A673 (cell line): ENCODE measurements at regions not wholly inside any gene's neighbourhood (a gene's known extent, or its start where the extent isn't known, plus 50 kb on each side); places are given as distances from the start of the nearest gene placed in this dataset.

Experiments used
- BruUV-seq: library from RNA; stranded (reverse); fragments of 400-500 nt; replicated peaks from 2 replicates; lab custom pipeline; 2021; lab: Mats Ljungman, UMichigan
- CTCF ChIA-PET: fragments of 300-600 bp; sonication (Branson Sonifier 250); formaldehyde crosslinking; loops from one replicate; lab custom pipeline; 2022; ENCODE audit warnings: antibody characterized with exemption; lab: Charles Lee
- POLR2A ChIA-PET: fragments of 300-600 bp; sonication (Branson Sonifier 250); formaldehyde crosslinking; loops from one replicate; lab custom pipeline; 2022; ENCODE audit warnings: antibody characterized with exemption; ENCODE audit not compliant: low non-redundant PET; lab: Charles Lee
- DNase-seq: peaks from one replicate; pipeline ENCODE4 v3.0.0-alpha.2; 2015; ENCODE audit warnings: low spot score
- H3K27ac ChIP-seq: fragments of 200-600 bp; sonication (generic); 2 replicates; pipeline ENCODE4 v1.5.1; 2016; ENCODE audit warnings: mixed run types, low read depth, mild to moderate bottlenecking, mixed read lengths, antibody characterized with exemption, low read length; ENCODE audit not compliant: poor library complexity, severe bottlenecking
- H3K27me3 ChIP-seq: fragments of 200-600 bp; sonication (generic); replicated peaks from 2 replicates; pipeline ENCODE4 v1.6.1; 2017; ENCODE audit warnings: mixed run types, low read depth, mild to moderate bottlenecking, mixed read lengths, antibody characterized with exemption, low read length; ENCODE audit not compliant: insufficient read depth, poor library complexity
- H3K36me3 ChIP-seq: fragments of 200-600 bp; sonication (generic); 2 replicates; pipeline ENCODE4 v1.6.1; 2016; ENCODE audit warnings: mixed run types, mild to moderate bottlenecking, mixed read lengths, antibody characterized with exemption, low read length; ENCODE audit not compliant: insufficient read depth, poor library complexity, severe bottlenecking
- H3K4me1 ChIP-seq: fragments of 200-600 bp; sonication (generic); 2 replicates; pipeline ENCODE4 v1.6.1; 2017; ENCODE audit warnings: mixed run types, mild to moderate bottlenecking, mixed read lengths, antibody characterized with exemption, low read length; ENCODE audit not compliant: insufficient read depth, poor library complexity, severe bottlenecking
- H3K4me3 ChIP-seq: fragments of 200-600 bp; sonication (generic); 2 replicates; pipeline ENCODE4 v1.5.1; 2016; ENCODE audit warnings: low read depth, mixed run types, mild to moderate bottlenecking, mixed read lengths, low read length; ENCODE audit not compliant: poor library complexity, severe bottlenecking
- H3K9me3 ChIP-seq: fragments of 200-600 bp; sonication (generic); 2 replicates; pipeline ENCODE4 v1.6.1; 2016; ENCODE audit warnings: mixed run types, low read depth, mild to moderate bottlenecking, mixed read lengths, antibody characterized with exemption, low read length; ENCODE audit not compliant: poor library complexity, severe bottlenecking
- EZH2 ChIP-seq: fragments of 200-600 bp; sonication (generic); IDR thresholded peaks from 2 replicates; pipeline ENCODE4 v1.6.1; 2017; ENCODE audit warnings: borderline replicate concordance, low read depth, mild to moderate bottlenecking, mixed read lengths, antibody characterized with exemption, low read length; ENCODE audit not compliant: poor library complexity, severe bottlenecking
- intact Hi-C: fragments of 100-400 bp; cut with micrococcal nuclease; formaldehyde crosslinking; loops from one replicate; pipeline ENCODE4 v1.10.0; 2022; ENCODE audit not compliant: unreplicated experiment
- TF ChIP-seq, protein P1 (sequence below): fragments of 300-800, 200-600 bp; sonication (generic); conservative IDR thresholded peaks from 2 replicates; pipeline ENCODE4 v1.5.1; 2017; ENCODE audit warnings: low read depth, mild to moderate bottlenecking, antibody characterized with exemption, low read length, moderate library complexity, mixed read lengths

DNA sequence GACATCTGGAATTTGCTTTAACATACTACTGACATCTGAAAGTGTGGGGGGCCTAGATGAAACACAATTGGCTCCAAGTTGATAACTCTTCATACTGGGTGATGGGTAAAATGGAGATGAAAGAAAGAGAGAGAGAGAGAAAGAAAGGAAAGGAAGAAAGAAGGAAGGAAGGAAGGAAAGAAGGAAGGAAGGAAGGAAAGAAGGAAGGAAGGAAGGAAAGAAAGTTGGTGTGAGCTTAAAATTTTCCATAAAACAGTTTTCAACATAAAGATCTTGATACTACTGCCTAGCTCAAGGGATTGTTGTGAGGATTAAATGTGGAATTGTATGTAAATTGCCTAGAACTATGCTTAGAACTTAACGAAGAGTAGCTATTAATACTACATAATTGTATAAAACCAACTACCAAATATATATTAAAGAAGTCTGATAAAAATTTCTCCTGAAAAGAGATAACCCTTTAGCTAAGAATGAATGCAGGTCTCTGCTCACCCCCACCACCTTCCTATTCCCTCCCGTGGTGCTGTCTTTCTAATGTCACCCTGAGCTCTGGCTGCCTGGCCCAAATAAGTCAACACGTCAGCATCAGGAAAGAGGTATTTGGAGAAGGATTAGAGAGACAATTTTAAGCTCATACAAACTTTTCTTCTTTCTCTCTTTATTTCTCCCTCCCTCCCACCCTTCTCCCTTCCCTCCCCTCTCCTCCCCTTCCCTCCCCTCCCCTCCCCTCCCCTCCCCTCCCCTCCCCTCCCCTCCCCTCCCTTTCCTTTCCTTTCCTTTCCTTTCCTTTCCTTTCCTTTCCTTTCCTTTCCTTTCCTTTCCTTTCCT lies 89.3 kb upstream of the SGIP1 start:
- Histone ChIP-seq H3K4me3 (no peak overlapping the region), H3K4me1 (peaks cover 12% of the 10 kb centered on the region), H3K36me3 (no peaks in the 10 kb centered on the region), H3K27me3 (no peaks in the 10 kb centered on the region), H3K27ac (no peak overlapping the region), H3K9me3 (no peaks in the 10 kb centered on the region)
- no peak for TF ChIP-seq EZH2
- TF ChIP-seq, protein P1, sequence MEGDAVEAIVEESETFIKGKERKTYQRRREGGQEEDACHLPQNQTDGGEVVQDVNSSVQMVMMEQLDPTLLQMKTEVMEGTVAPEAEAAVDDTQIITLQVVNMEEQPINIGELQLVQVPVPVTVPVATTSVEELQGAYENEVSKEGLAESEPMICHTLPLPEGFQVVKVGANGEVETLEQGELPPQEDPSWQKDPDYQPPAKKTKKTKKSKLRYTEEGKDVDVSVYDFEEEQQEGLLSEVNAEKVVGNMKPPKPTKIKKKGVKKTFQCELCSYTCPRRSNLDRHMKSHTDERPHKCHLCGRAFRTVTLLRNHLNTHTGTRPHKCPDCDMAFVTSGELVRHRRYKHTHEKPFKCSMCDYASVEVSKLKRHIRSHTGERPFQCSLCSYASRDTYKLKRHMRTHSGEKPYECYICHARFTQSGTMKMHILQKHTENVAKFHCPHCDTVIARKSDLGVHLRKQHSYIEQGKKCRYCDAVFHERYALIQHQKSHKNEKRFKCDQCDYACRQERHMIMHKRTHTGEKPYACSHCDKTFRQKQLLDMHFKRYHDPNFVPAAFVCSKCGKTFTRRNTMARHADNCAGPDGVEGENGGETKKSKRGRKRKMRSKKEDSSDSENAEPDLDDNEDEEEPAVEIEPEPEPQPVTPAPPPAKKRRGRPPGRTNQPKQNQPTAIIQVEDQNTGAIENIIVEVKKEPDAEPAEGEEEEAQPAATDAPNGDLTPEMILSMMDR = no peak
- CTCF ChIA-PET = interaction anchor here (0.7 to 2.9 kb wide), 2 partner anchors 193 to 202 kb away, joined by 3 to 12 read pairs; no protein-coding TSS in a partner anchor
- DNase-seq = no peak
- intact Hi-C loops = loop anchor here (5.0 to 10.0 kb wide), 2 partner anchors 110 to 752 kb away; no protein-coding TSS in a partner anchor
- POLR2A ChIA-PET = no interaction called here
- no TSS peak for BruUV-seq

GRCh38 chr1:66445492-66446181 lies 88.3 kb upstream of the SGIP1 start:
- no TSS peak for BruUV-seq
- no peak for TF ChIP-seq EZH2
- TF ChIP-seq, protein P1 = no peak
- H3K4me1 ChIP-seq = peaks cover 21% of the 10 kb centered on the region
- H3K9me3 ChIP-seq = no peaks in the 10 kb centered on the region
- ChIA-PET POLR2A (no interaction called here), CTCF (interaction anchor here (1.0 to 2.9 kb wide), 9 partner anchors 10 to 758 kb away, joined by 3 to 12 read pairs (median 4); no protein-coding TSS in a partner anchor)
- intact Hi-C loops = loop anchor here (1.0 to 10.0 kb wide), 5 partner anchors 111 to 753 kb away; no protein-coding TSS in a partner anchor
- H3K36me3 ChIP-seq = no peaks in the 10 kb centered on the region
- DNase-seq = no peak
- no peaks in the 10 kb centered on the region for H3K27me3 ChIP-seq
- H3K27ac ChIP-seq = peak overlapping the region; percentile 6
- H3K4me3 ChIP-seq = no peak overlapping the region

DNA sequence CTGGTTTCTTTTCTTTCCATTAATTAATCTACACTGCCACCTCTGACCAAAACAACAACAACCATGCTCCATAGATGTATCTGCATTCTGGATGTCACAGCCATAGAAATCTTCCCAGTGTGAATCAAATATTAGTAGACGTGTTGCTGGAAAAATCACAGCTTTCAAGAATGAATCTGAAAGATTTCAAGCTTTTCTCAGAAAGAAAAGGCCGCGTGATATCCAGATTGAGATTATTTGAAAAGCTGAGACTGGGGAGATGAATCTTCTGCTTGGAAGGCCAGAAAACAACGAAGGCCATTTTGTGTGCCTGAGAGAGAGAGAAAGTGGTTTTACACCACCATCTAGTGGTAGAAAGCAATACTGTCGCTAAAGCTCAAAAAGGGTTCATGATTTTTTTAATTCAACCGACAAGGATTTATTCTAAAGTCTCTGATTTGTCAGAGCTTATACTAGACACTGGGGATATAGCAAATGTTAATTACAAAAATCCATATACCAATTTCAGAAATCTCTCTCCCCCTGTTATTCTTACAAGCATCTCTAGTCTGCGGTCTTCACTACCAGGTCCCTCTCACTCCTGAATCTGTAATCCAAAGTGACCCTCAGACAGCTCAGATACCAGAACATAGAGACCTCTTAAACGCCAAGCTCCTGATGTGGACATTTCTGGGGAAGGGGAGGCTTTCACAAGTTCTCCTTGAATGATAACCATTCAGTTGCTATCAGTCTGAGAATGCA lies 87.5 kb upstream of the SGIP1 start:
- Histone ChIP-seq H3K27me3 (no peaks in the 10 kb centered on the region), H3K4me1 (peaks cover 21% of the 10 kb centered on the region), H3K9me3 (no peaks in the 10 kb centered on the region), H3K36me3 (no peaks in the 10 kb centered on the region), H3K4me3 (no peak overlapping the region), H3K27ac (no peak overlapping the region)
- peak; percentile 82 for DNase-seq
- CTCF ChIA-PET = interaction anchor here (0.5 to 2.9 kb wide), 15 partner anchors 11 to 759 kb away, joined by 3 to 12 read pairs (median 4); no protein-coding TSS in a partner anchor
- POLR2A ChIA-PET = no interaction called here
- TF ChIP-seq, protein P1 = peak; percentile 81
- TF ChIP-seq EZH2 = no peak
- BruUV-seq = no TSS peak
- intact Hi-C loops = loop anchor here (1.0 to 10.0 kb wide), 5 partner anchors 112 to 754 kb away; no protein-coding TSS in a partner anchor
